NCI-H82 treated with DMSO at 0.1 percent for 48 hours (cell line): ENCODE measurements at regions not wholly inside any gene's neighbourhood (a gene's known extent, or its start where the extent isn't known, plus 50 kb on each side); places are given as distances from the start of the nearest gene placed in this dataset.
"Not testable (repeated sequence)": the region's sequence is repeated elsewhere in the genome, so short reads cannot be mapped to it uniquely, and the experiment has no call there.

Source experiments
- DNase-seq: peaks from one replicate; lab custom pipeline; 2025; ENCODE audit not compliant: unreplicated experiment; lab: John Stamatoyannopoulos, UW

DNA sequence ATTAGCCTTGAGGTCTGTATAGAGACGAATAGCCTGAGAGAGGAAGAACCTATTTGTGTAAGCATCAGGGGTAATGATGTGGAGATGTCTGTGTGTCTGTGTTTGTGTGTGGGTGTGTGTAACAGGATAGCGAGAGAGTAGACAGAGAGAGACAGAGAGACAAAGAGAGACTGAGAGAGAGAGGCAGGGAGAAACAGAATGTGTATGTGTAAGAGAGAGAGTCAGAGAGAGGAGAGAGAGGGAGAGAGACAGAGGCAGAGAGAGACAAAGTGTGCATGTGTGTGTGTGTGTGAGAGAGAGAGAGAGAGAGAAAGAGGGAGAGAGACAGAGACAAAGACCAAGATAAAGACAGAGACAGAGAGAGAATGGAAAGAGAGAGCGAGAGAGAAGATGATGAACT, 396.1 kb downstream of the PAX1 start:
- DNase-seq = no peak

- DNase-seq = no peak
These were observed 395.2 kb downstream of the PAX1 start for GRCh38 chr20:22100686-22101085.

GRCh38 chr20:22099348-22099747, 393.9 kb downstream of the PAX1 start:
- DNase-seq = no peak

GRCh38 chr20:22098511-22098910, 393.0 kb downstream of the PAX1 start:
- DNase-seq = no peak

- no peak for DNase-seq
These were observed 387.7 kb downstream of the PAX1 start for GRCh38 chr20:22093122-22093521.

DNA sequence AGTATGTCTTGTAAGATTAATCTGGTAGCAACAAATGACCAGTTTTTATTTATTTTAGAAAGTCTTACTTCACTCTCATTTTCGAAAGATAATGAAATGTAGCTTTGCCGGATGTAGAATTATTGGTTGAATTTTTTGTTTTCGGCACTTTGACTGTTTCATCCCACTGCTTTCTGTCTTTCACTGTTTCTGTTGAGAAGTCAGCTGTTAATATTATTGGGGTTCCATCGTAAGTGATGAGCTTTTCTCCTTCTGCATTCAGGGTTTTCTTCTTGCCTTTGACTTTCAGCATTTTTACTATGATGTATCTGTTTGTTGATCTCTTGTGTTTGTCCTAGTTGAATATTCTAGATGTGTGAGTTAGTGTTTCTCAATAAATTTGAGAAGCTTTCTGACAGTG, 383.4 kb downstream of the PAX1 start:
- DNase-seq = no peak

DNA sequence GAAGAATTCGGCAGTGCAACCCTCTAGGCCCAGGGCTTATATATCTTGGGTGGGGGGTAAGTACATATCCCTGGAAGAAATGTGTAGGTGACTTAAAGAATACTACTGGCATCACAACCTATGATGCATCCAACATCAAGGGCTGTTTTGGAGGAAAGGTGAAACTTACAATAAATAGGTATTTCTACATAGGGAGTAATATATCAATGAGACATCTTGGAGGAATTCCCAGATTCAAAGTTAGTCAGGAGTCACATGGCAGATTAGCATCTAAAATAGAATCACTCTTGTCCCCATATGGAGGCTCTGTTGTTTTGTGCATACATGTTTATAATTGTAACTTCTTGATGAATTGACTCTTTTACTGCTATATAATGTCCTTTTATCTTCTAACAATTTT, 375.5 kb downstream of the PAX1 start:
- no peak for DNase-seq

- DNase-seq = no peak
These were observed 369.2 kb downstream of the PAX1 start for GRCh38 chr20:22074635-22075034.

DNA sequence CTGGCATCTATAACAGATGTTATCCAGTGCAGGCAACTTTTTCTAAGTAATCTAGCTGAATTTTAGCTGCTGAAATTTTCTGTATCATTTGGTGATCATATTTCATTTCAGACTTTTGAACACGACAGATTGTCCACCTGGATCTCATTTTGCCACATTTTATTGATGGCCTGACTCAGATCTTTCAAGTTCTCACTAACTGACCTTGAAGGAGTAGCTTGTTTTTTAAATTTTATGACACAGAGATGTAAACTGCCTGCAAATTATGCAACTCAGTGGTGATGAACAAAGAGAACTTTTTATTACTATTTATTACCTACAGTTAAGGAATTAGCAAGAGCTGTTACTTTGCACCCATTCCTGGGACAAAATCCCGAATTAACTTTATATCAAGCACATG, 366.4 kb downstream of the PAX1 start:
- no peak for DNase-seq

DNA sequence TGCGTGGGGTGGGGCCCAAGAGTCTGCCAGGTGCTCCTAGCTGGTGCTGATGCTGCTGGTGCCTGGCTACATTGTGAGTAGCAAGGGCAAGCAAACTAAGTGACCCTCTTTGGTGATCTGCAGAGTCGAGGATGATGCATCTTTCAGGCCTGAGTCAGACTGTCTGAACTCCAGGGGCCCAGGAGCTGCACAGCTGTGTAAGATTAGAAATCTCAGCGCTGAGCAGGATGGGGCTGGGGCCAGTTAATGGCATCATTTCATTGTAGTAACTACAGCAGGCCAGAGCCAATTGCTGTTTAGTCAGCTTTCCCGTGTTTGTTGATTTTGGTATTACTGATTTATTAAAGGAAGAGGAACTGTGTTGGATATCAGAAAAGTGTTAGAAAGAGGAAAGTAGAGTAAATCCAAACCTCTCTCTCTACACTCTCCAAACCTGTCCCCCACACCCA, 365.2 kb downstream of the PAX1 start:
- DNase-seq = no peak

GRCh38 chr20:22063753-22064152, 358.3 kb downstream of the PAX1 start:
- no peak for DNase-seq

- no peak for DNase-seq
These were observed 357.4 kb downstream of the PAX1 start for GRCh38 chr20:22062874-22063273.

- no peak for DNase-seq
These were observed 355.1 kb downstream of the PAX1 start for GRCh38 chr20:22060610-22061009.

- DNase-seq = no peak
These were observed 353.3 kb downstream of the PAX1 start for GRCh38 chr20:22058746-22059145.

GRCh38 chr20:22055981-22056380, 350.5 kb downstream of the PAX1 start:
- no peak for DNase-seq

DNA sequence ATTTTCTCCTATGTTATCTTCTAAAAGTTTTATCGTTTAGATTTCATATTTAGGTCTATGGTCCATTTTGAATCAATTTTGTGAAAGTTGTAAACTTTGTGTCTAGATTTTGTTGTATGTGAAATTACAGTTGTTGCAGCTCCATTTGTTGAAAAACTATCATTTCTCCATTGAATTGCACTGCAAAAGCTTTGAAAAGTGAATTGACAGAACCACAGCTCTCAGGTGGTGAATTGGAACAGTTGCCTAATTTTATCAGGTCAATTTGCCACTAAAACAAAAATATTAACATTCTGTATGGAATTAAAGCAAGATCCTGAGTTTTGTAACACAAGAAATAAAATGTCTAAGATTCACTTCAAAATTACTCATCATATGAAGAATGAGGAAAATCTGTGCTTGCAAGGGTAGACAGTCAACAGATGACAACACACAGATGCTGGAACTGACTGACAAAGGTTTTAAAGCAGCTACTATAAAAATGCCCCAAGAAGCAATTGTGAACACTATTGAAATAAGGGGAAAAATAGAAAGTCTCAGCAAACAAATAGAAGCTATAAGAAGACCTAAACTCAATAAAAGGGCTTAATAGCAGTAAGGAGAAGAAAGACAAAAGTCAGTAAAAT, 346.7 kb downstream of the PAX1 start:
- no peak for DNase-seq

DNA sequence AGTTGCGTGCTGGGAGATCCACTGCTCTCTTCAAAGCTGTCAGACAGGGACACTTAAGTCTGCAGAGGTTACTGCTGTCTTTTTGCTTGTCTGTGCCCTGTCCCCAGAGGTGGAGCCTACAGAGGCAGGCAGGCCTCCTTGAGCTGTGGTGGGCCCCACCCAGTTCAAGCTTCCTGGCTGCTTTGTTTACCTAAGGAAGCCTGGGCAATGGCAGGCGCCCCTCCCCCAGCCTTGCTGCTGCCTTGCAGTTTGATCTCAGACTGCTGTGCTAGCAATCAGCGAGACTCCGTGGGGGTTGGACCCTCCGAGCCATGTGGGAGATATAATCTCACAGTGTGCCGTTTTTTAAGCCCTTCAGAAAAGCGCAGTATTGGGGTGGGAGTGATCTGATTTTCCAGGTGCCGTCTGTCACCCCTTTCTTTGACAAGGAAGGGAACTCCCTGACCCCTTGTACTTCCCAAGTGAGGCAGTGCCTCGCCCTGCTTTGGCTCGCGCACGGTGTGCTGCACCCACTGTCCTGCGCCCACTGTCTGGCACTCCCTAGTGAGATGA, 340.6 kb downstream of the PAX1 start:
- not testable (repeated sequence) for DNase-seq

- no peak for DNase-seq
These were observed 322.0 kb downstream of the PAX1 start for GRCh38 chr20:22027423-22027822.

GRCh38 chr20:22020201-22020600, 314.7 kb downstream of the PAX1 start:
- DNase-seq = no peak

- no peak for DNase-seq
These were observed 303.0 kb downstream of the PAX1 start for GRCh38 chr20:22008456-22008855.

GRCh38 chr20:22006306-22006705, 300.8 kb downstream of the PAX1 start:
- no peak for DNase-seq

GRCh38 chr20:22005535-22005934, 300.1 kb downstream of the PAX1 start:
- no peak for DNase-seq

GRCh38 chr20:22004946-22005345, 299.5 kb downstream of the PAX1 start:
- DNase-seq = no peak
